ENCODE measurements at regions not wholly inside any gene's neighbourhood (a gene's known extent, or its start where the extent isn't known, plus 50 kb on each side); places are given as distances from the start of the nearest gene placed in this dataset.

DNA sequence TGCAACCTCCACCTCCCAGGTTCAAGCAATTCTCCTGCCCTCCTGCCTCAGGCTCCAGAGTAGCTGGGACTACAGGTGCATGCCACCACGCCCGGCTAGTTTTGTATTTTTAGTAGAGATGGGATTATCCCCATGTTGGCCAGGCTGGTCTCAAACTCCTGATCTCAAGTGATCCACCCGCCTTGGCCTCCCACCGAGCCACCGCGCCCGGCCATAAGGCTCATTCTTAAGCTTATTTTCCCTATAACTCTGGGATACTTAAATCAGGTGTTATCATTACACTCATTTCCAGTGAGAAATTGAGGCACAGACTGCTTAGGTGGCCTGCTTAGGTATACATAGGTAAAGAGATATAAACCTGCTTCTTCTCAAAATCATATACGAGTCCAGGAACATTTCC is 188.3 kb upstream of the MTNR1B start (continued):
- TF ChIP-seq KDM1A (IDR thresholded peaks at IDR 0.05; ENCODE audit: borderline replicate concordance, low read length), result no peak
- TF ChIP-seq SAP30 (IDR thresholded peaks at IDR 0.05; ENCODE audit: insufficient read depth, insufficient replicate concordance, low read length), result no peak
- TF ChIP-seq MAX (IDR thresholded peaks at IDR 0.05), result no peak
